ENCODE measurements at regions not wholly inside any gene's neighbourhood (a gene's known extent, or its start where the extent isn't known, plus 50 kb on each side); places are given as distances from the start of the nearest gene placed in this dataset.

- Histone ChIP-seq H3K36me3 (no peaks in the 10 kb centered on the region), H3K27me3 (peaks cover 0 to 7% (median 0%) of the 10 kb centered on the region in 7 donors), H3K4me3 (no peak overlapping the region), H3K9me3 (no peaks in the 10 kb centered on the region), H3K27ac (no peak overlapping the region), H3K4me1 (peaks cover 0 to 12% (median 7%) of the 10 kb centered on the region in 9 donors)
- WGBS, 2 donors, result 13% methylated on average over 6 of the region's 6 CpGs
- DNase-seq (peak; percentile 25 to 75), ATAC-seq (peak; percentile 82 to 93 (median 90))
- intact Hi-C loops (cut with DNase I), result loop anchor here in 1 of 10 donors (2.0 kb wide), 1 partner anchor 41 kb away; no protein-coding TSS in a partner anchor
- TF ChIP-seq, protein P1, sequence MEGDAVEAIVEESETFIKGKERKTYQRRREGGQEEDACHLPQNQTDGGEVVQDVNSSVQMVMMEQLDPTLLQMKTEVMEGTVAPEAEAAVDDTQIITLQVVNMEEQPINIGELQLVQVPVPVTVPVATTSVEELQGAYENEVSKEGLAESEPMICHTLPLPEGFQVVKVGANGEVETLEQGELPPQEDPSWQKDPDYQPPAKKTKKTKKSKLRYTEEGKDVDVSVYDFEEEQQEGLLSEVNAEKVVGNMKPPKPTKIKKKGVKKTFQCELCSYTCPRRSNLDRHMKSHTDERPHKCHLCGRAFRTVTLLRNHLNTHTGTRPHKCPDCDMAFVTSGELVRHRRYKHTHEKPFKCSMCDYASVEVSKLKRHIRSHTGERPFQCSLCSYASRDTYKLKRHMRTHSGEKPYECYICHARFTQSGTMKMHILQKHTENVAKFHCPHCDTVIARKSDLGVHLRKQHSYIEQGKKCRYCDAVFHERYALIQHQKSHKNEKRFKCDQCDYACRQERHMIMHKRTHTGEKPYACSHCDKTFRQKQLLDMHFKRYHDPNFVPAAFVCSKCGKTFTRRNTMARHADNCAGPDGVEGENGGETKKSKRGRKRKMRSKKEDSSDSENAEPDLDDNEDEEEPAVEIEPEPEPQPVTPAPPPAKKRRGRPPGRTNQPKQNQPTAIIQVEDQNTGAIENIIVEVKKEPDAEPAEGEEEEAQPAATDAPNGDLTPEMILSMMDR (IDR thresholded peaks at IDR 0.05), result peak in 8 of 9 donors; percentile 92 to 98 (median 96)
Measured at GRCh38 chr16:66315210-66315825, 51.2 kb upstream of the CDH5 start.

GRCh38 chr16:66311306-66311705 is 55.2 kb upstream of the CDH5 start:
- Histone ChIP-seq H3K9me3 (no peaks in the 10 kb centered on the region), H3K27ac (no peak overlapping the region), H3K4me3 (no peak overlapping the region), H3K27me3 (peaks cover 0 to 3% (median 0%) of the 10 kb centered on the region in 7 donors), H3K4me1 (peaks cover 0 to 12% (median 7%) of the 10 kb centered on the region in 9 donors), H3K36me3 (no peaks in the 10 kb centered on the region)
- intact Hi-C loops (cut with DNase I), result loop anchor here in 1 of 10 donors (5.0 kb wide), 1 partner anchor 34 kb away; no protein-coding TSS in a partner anchor
- TF ChIP-seq, protein P1 (IDR thresholded peaks at IDR 0.05), result no peak
- ATAC-seq, result no peak
- no peak for DNase-seq

DNA sequence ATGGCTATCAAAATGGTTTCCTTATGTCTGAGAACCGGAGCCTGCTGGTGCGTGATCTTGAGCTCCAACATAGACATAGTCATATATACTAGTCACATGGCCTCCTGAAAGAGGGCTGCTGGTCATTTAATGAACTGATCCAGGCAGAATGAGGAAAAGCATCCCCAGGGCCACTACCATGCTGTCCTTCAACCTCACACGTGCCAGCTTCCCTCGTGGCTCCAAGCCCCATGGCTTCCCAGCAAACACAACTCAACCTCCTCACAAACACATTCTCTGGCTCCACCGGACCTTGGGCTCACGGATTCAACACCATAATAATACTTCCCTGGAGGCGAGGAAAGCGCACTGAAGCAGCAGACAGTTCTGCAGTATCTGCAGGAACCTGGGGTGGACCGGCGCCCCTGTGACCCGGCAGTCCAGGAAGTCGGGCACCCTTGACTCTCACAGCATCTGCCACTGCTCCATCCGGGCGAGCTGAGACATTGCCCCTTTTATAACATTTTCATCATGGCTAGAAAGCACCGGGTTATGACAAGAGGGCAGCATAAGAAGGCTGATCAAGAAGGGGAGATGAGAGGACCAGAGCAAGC is 57.2 kb upstream of the CDH5 start:
- no peaks in the 10 kb centered on the region for H3K9me3 ChIP-seq
- ATAC-seq (no peak), DNase-seq (no peak)
- 92% methylated on average over 15 of the region's 15 CpGs for WGBS, 2 donors
- intact Hi-C loops (cut with DNase I), result no loop called here
- no peaks in the 10 kb centered on the region for H3K4me1 ChIP-seq
- TF ChIP-seq, protein P1 (IDR thresholded peaks at IDR 0.05), result no peak
- peaks cover 0 to 8% (median 0%) of the 10 kb centered on the region in 7 donors for H3K27me3 ChIP-seq
- no peak overlapping the region for H3K27ac ChIP-seq
- H3K36me3 ChIP-seq, result no peaks in the 10 kb centered on the region
- H3K4me3 ChIP-seq, result no peak overlapping the region

- intact Hi-C loops (cut with DNase I), result no loop called here
- peaks cover 0 to 14% (median 0%) of the 10 kb centered on the region in 7 donors for H3K27me3 ChIP-seq
- ATAC-seq (no peak), DNase-seq (no peak)
- H3K27ac ChIP-seq, result no peak overlapping the region
- TF ChIP-seq, protein P1 (IDR thresholded peaks at IDR 0.05), result no peak
- no peaks in the 10 kb centered on the region for H3K4me1 ChIP-seq
- no peaks in the 10 kb centered on the region for H3K36me3 ChIP-seq
- H3K4me3 ChIP-seq, result no peak overlapping the region
- 94 to 97% methylated on average over 5 of the region's 5 CpGs for WGBS, 2 donors
- H3K9me3 ChIP-seq, result peaks cover 0 to 1% (median 0%) of the 10 kb centered on the region in 11 donors
Measured at GRCh38 chr16:66308096-66308495, 58.4 kb upstream of the CDH5 start.
